Adrenal gland (tissue), 5 donors: ENCODE measurements at regions not wholly inside any gene's neighbourhood (a gene's known extent, or its start where the extent isn't known, plus 50 kb on each side); places are given as distances from the start of the nearest gene placed in this dataset.

Experiments
- POLR2A ChIP-seq, 2 donors: fragments of 450-650 bp; IDR thresholded peaks; one replicate each; pipeline ENCODE4 v1.6.1; 2017; ENCODE audit warnings: antibody characterized with exemption in 2 of 2, mild to moderate bottlenecking in 2 of 2, moderate library complexity in 1 of 2
- TF ChIP-seq, protein P1 (sequence below), 6 experiments: fragments of 450-650 bp in 4 of 6; fragments of 200-600 bp in 2 of 6; sonication (generic) in 1 of 6; IDR thresholded peaks; 1 replicate in 5 of 6; 2 replicates in 1 of 6; pipeline versions ENCODE4 v1.5.1 to v1.8.0; 2016 to 2021; ENCODE audit warnings: antibody characterized with exemption in 6 of 6, mild to moderate bottlenecking in 2 of 6, moderate library complexity in 1 of 6
- donor health status: DM: no; HTN: no; CAD: no.

DNA sequence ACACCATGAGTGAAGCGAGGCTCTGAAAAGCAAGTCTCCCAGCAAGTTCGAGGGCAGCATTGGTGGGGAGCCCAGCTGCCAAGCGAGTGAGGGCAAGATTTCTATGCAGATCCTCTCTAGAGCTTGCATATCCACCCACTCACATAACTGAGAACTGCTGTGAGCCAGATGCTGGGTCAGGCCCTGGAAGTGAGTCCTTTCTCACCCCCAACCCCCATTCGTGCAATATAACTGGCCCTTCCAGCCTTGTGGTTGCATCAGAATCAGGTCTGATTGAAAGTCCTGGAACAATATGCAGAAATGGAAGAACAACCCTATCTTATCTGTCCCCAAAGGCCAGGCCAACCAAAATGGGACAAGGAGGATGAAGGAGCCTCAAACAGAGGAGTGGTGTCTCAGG is 146.6 kb downstream of the IRX5 start:
- TF ChIP-seq POLR2A (IDR thresholded peaks at IDR 0.05), result no peak
- TF ChIP-seq, protein P1, sequence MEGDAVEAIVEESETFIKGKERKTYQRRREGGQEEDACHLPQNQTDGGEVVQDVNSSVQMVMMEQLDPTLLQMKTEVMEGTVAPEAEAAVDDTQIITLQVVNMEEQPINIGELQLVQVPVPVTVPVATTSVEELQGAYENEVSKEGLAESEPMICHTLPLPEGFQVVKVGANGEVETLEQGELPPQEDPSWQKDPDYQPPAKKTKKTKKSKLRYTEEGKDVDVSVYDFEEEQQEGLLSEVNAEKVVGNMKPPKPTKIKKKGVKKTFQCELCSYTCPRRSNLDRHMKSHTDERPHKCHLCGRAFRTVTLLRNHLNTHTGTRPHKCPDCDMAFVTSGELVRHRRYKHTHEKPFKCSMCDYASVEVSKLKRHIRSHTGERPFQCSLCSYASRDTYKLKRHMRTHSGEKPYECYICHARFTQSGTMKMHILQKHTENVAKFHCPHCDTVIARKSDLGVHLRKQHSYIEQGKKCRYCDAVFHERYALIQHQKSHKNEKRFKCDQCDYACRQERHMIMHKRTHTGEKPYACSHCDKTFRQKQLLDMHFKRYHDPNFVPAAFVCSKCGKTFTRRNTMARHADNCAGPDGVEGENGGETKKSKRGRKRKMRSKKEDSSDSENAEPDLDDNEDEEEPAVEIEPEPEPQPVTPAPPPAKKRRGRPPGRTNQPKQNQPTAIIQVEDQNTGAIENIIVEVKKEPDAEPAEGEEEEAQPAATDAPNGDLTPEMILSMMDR (IDR thresholded peaks at IDR 0.05), result no peak
